Adrenal gland (tissue), 5 donors: ENCODE measurements at regions not wholly inside any gene's neighbourhood (a gene's known extent, or its start where the extent isn't known, plus 50 kb on each side); places are given as distances from the start of the nearest gene placed in this dataset.
"Not testable (repeated sequence)": the region's sequence is repeated elsewhere in the genome, so short reads cannot be mapped to it uniquely, and the experiment has no call there.

Experiments
- POLR2A ChIP-seq, 2 donors: fragments of 450-650 bp; IDR thresholded peaks; one replicate each; pipeline ENCODE4 v1.6.1; 2017; ENCODE audit warnings: antibody characterized with exemption in 2 of 2, mild to moderate bottlenecking in 2 of 2, moderate library complexity in 1 of 2
- TF ChIP-seq, protein P1 (sequence below), 6 experiments: fragments of 450-650 bp in 4 of 6; fragments of 200-600 bp in 2 of 6; sonication (generic) in 1 of 6; IDR thresholded peaks; 1 replicate in 5 of 6; 2 replicates in 1 of 6; pipeline versions ENCODE4 v1.5.1 to v1.8.0; 2016 to 2021; ENCODE audit warnings: antibody characterized with exemption in 6 of 6, mild to moderate bottlenecking in 2 of 6, moderate library complexity in 1 of 6
- donor health status: DM: no; HTN: no; CAD: no.

DNA sequence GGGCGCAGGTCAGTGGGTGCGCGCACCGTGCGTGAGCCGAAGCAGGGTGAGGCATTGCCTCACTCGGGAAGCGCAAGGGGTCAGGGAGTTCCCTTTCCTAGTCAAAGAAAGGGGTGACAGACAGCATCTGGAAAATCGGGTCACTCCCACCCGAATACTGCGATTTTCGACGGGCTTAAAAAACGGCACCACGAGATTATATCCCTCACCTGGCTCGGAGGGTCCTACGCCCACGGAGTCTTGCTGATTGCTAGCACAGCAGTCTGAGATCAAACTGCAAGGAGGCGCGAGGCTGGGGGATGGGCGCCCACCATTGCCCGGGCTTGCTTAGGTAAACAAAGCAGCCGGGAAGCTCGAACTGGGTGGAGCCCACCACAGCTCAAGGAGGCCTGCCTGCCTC is 70.8 kb upstream of the LRRTM4 start:
- TF ChIP-seq, protein P1, sequence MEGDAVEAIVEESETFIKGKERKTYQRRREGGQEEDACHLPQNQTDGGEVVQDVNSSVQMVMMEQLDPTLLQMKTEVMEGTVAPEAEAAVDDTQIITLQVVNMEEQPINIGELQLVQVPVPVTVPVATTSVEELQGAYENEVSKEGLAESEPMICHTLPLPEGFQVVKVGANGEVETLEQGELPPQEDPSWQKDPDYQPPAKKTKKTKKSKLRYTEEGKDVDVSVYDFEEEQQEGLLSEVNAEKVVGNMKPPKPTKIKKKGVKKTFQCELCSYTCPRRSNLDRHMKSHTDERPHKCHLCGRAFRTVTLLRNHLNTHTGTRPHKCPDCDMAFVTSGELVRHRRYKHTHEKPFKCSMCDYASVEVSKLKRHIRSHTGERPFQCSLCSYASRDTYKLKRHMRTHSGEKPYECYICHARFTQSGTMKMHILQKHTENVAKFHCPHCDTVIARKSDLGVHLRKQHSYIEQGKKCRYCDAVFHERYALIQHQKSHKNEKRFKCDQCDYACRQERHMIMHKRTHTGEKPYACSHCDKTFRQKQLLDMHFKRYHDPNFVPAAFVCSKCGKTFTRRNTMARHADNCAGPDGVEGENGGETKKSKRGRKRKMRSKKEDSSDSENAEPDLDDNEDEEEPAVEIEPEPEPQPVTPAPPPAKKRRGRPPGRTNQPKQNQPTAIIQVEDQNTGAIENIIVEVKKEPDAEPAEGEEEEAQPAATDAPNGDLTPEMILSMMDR (IDR thresholded peaks at IDR 0.05), result not testable (repeated sequence)
- TF ChIP-seq POLR2A (IDR thresholded peaks at IDR 0.05), result not testable (repeated sequence)
